Transverse colon (tissue), 4 donors: ENCODE measurements at regions not wholly inside any gene's neighbourhood (a gene's known extent, or its start where the extent isn't known, plus 50 kb on each side); places are given as distances from the start of the nearest gene placed in this dataset.
"Not testable (repeated sequence)": the region's sequence is repeated elsewhere in the genome, so short reads cannot be mapped to it uniquely, and the experiment has no call there.

Source experiments
- DNase-seq: peaks from one replicate; pipeline ENCODE4 v3.0.0-alpha.2; 2019
- H3K27ac ChIP-seq, 4 donors: fragments of 200-600 bp; sonication (generic); 2 replicates each; pipeline ENCODE4 v1.5.1; 2016 to 2018; ENCODE audit warnings: inconsistent platforms in 4 of 4
- H3K27me3 ChIP-seq: fragments of 200-600 bp; sonication (generic); 2 replicates; pipeline ENCODE4 v1.5.1; 2017; ENCODE audit warnings: inconsistent platforms
- H3K36me3 ChIP-seq, 4 donors: fragments of 200-600 bp; sonication (generic); 2 replicates each; pipeline ENCODE4 v1.5.1; 2017 to 2019; ENCODE audit warnings: inconsistent platforms in 4 of 4
- H3K4me1 ChIP-seq, 4 donors: fragments of 200-600 bp; sonication (generic); 2 replicates each; pipeline ENCODE4 v1.5.1; 2017 to 2020; ENCODE audit warnings: inconsistent platforms in 4 of 4
- H3K4me3 ChIP-seq, 4 donors: fragments of 200-600 bp; sonication (generic); 1 replicate in 1 of 4; 2 replicates in 3 of 4; pipeline versions ENCODE4 v1.5.1 to v1.6.1; 2017 to 2019; ENCODE audit warnings: inconsistent platforms in 4 of 4
- H3K9me3 ChIP-seq, 2 donors: fragments of 200-600 bp; sonication (generic); 2 replicates each; pipeline ENCODE4 v1.5.1; 2017 to 2019; ENCODE audit warnings: inconsistent platforms in 2 of 2
- EP300 ChIP-seq: sonication (generic); formaldehyde crosslinking; IDR thresholded peaks from one replicate; pipeline ENCODE4 v1.6.1; 2017; ENCODE audit warnings: antibody characterized with exemption, low read depth
- POLR2A ChIP-seq: fragments of 450-650 bp; IDR thresholded peaks from one replicate; pipeline ENCODE4 v1.6.1; 2016; ENCODE audit warnings: antibody characterized with exemption, mild to moderate bottlenecking, moderate library complexity
- POLR2AphosphoS5 ChIP-seq, 3 donors: sonication (generic); formaldehyde crosslinking; IDR thresholded peaks; one replicate each; pipeline ENCODE4 v1.6.1; 2016; ENCODE audit warnings: antibody characterized with exemption in 3 of 3
- WGBS, 2 donors: methylation state at CpG; one replicate each; pipeline ENCODE4 v1.1.5; 2018; ENCODE audit warnings: low coverage in 1 of 2; 5-methylcytosine and 5-hydroxymethylcytosine counted together
- in situ Hi-C, 4 donors: fragments of 200-750 bp; cut with MboI; loops; one replicate each; pipeline versions ENCODE4 v1.15.0 to v1.15.1; 2017; ENCODE audit warnings: low sequenced_read_pairs in 3 of 4, low pct_ligation_motif_present in 1 of 4, low pct_unique_long_range_greater_than_20kb in 1 of 4
- intact Hi-C: fragments of 100-400 bp; cut with DNase I; formaldehyde crosslinking; loops from one replicate; pipeline ENCODE4 v1.15.1; 2023; ENCODE audit warnings: low total_unique reads
- TF ChIP-seq, protein P1 (sequence below), 5 experiments: fragments of 200-600 bp in 3 of 5; fragments of 450-650 bp in 2 of 5; sonication (generic) in 3 of 5; IDR thresholded peaks; 1 replicate in 2 of 5; 2 replicates in 3 of 5; pipeline ENCODE4 v1.5.1; 2016 to 2017; ENCODE audit warnings: antibody characterized with exemption in 5 of 5, inconsistent platforms in 3 of 5, mild to moderate bottlenecking in 2 of 5, moderate library complexity in 1 of 5

- H3K36me3 ChIP-seq = no peaks in the 10 kb centered on the region
- H3K9me3 ChIP-seq = no peaks in the 10 kb centered on the region
- in situ Hi-C loops (no loop called here), intact Hi-C loops (no loop called here)
- no peaks in the 10 kb centered on the region for H3K4me1 ChIP-seq
- no peak overlapping the region for H3K27ac ChIP-seq
- no peak for DNase-seq
- no peak overlapping the region for H3K4me3 ChIP-seq
- H3K27me3 ChIP-seq = no peaks in the 10 kb centered on the region
- TF ChIP-seq EP300 (no peak), POLR2AphosphoS5 (IDR thresholded peaks at IDR 0.05) (no peak), POLR2A (no peak)
- TF ChIP-seq, protein P1, sequence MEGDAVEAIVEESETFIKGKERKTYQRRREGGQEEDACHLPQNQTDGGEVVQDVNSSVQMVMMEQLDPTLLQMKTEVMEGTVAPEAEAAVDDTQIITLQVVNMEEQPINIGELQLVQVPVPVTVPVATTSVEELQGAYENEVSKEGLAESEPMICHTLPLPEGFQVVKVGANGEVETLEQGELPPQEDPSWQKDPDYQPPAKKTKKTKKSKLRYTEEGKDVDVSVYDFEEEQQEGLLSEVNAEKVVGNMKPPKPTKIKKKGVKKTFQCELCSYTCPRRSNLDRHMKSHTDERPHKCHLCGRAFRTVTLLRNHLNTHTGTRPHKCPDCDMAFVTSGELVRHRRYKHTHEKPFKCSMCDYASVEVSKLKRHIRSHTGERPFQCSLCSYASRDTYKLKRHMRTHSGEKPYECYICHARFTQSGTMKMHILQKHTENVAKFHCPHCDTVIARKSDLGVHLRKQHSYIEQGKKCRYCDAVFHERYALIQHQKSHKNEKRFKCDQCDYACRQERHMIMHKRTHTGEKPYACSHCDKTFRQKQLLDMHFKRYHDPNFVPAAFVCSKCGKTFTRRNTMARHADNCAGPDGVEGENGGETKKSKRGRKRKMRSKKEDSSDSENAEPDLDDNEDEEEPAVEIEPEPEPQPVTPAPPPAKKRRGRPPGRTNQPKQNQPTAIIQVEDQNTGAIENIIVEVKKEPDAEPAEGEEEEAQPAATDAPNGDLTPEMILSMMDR (IDR thresholded peaks at IDR 0.05) = no peak
- WGBS, 2 donors = 40 to 48% methylated on average over 3 of the region's 3 CpGs
These were observed 57.6 kb downstream of the CCDC59 start for GRCh38 chr12:82300611-82301010.

GRCh38 chr12:82299319-82300025, 58.7 kb downstream of the CCDC59 start:
- no peak for DNase-seq
- no peak for TF ChIP-seq POLR2A
- TF ChIP-seq, protein P1 (IDR thresholded peaks at IDR 0.05) = no peak
- no peak for TF ChIP-seq POLR2AphosphoS5 (IDR thresholded peaks at IDR 0.05)
- no peak for TF ChIP-seq EP300
- Histone ChIP-seq H3K9me3 (no peaks in the 10 kb centered on the region), H3K27me3 (no peaks in the 10 kb centered on the region), H3K36me3 (no peaks in the 10 kb centered on the region), H3K4me1 (no peaks in the 10 kb centered on the region), H3K27ac (no peak overlapping the region), H3K4me3 (no peak overlapping the region)
- 0 to 11% methylated on average over 2 of the region's 2 CpGs for WGBS, 2 donors
- intact Hi-C loops = no loop called here
- in situ Hi-C loops = no loop called here

DNA sequence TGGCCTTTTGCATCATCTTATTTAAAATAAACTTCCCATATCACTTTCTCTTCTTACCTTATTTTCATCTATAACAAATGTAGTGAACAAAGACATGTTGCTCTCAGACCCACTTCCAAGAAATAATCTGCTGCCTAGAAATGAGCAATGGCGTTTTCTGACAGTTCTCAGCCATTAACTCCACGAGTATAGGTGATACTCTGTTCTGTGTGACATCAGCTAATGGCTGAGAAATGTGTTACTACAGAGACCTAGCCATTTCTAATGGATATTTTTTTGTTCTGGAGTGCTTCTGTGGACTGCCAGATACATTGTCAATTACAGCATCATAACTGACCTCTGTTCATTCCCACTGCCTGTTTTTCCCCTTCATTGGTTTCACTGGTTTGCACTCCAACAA, 67.8 kb downstream of the CCDC59 start:
- Histone ChIP-seq H3K27ac (no peak overlapping the region), H3K4me3 (no peak overlapping the region), H3K9me3 (no peaks in the 10 kb centered on the region), H3K4me1 (no peaks in the 10 kb centered on the region), H3K27me3 (no peaks in the 10 kb centered on the region), H3K36me3 (no peaks in the 10 kb centered on the region)
- 34 to 52% methylated on average over 2 of the region's 2 CpGs for WGBS, 2 donors
- intact Hi-C loops = no loop called here
- no peak for TF ChIP-seq POLR2A
- no peak for TF ChIP-seq EP300
- TF ChIP-seq POLR2AphosphoS5 (IDR thresholded peaks at IDR 0.05) = no peak
- TF ChIP-seq, protein P1 (IDR thresholded peaks at IDR 0.05) = no peak
- DNase-seq = no peak
- in situ Hi-C loops = no loop called here

- DNase-seq, H3K27me3 ChIP-seq, in situ Hi-C loops, intact Hi-C loops, H3K27ac ChIP-seq, H3K4me3 ChIP-seq, H3K36me3 ChIP-seq, H3K4me1 ChIP-seq, H3K9me3 ChIP-seq: not testable (repeated sequence)
- WGBS, 2 donors = 0% methylated on average over 1 of the region's 1 CpG; no CpG with 5 or more reads in 1 of the 2 donors
These were observed 76.9 kb downstream of the CCDC59 start for GRCh38 chr12:82281335-82281734.

- intact Hi-C loops = no loop called here
- in situ Hi-C loops = no loop called here
These were observed 78.6 kb downstream of the CCDC59 start for GRCh38 chr12:82279536-82280058.

More at GRCh38 chr12:82279536-82280058, 78.6 kb downstream of the CCDC59 start:
- Histone ChIP-seq H3K27me3 (no peaks in the 10 kb centered on the region), H3K27ac (no peak overlapping the region), H3K4me1 (no peaks in the 10 kb centered on the region), H3K9me3 (no peaks in the 10 kb centered on the region), H3K4me3 (no peak overlapping the region), H3K36me3 (no peaks in the 10 kb centered on the region)
- TF ChIP-seq, protein P1 (IDR thresholded peaks at IDR 0.05) = no peak
- TF ChIP-seq POLR2A (no peak), POLR2AphosphoS5 (IDR thresholded peaks at IDR 0.05) (no peak), EP300 (no peak)
- WGBS, 2 donors = 50 to 67% methylated on average over 1 to 3 of the region's 3 CpGs
- no peak for DNase-seq
